BE2C (cell line): ENCODE measurements at regions not wholly inside any gene's neighbourhood (a gene's known extent, or its start where the extent isn't known, plus 50 kb on each side); places are given as distances from the start of the nearest gene placed in this dataset.

Experiments
- DNase-seq: peaks from one replicate; pipeline ENCODE4 v3.0.0-alpha.2; 2020
- H3K27me3 ChIP-seq: fragments of 250-450 bp; sonication (Bioruptor Pico); 2 replicates; pipeline ENCODE4 v1.5.1; 2020; ENCODE audit warnings: mild to moderate bottlenecking
- H3K36me3 ChIP-seq: fragments of 250-450 bp; sonication (Bioruptor Pico); 2 replicates; pipeline ENCODE4 v1.5.1; 2020; ENCODE audit warnings: mild to moderate bottlenecking
- H3K4me1 ChIP-seq: fragments of 250-450 bp; sonication (Bioruptor Pico); 2 replicates; pipeline ENCODE4 v1.5.1; 2020
- H3K4me3 ChIP-seq: 2 replicates; pipeline ENCODE4 v1.5.1; 2011; ENCODE audit warnings: low read depth, low read length
- H3K9me3 ChIP-seq: fragments of 250-450 bp; sonication (Bioruptor Pico); 2 replicates; pipeline ENCODE4 v1.5.1; 2020
- TF ChIP-seq, protein P1 (sequence below): IDR thresholded peaks from 2 replicates; pipeline ENCODE4 v1.5.1; 2012; ENCODE audit warnings: mild to moderate bottlenecking, low read depth, low read length

DNA sequence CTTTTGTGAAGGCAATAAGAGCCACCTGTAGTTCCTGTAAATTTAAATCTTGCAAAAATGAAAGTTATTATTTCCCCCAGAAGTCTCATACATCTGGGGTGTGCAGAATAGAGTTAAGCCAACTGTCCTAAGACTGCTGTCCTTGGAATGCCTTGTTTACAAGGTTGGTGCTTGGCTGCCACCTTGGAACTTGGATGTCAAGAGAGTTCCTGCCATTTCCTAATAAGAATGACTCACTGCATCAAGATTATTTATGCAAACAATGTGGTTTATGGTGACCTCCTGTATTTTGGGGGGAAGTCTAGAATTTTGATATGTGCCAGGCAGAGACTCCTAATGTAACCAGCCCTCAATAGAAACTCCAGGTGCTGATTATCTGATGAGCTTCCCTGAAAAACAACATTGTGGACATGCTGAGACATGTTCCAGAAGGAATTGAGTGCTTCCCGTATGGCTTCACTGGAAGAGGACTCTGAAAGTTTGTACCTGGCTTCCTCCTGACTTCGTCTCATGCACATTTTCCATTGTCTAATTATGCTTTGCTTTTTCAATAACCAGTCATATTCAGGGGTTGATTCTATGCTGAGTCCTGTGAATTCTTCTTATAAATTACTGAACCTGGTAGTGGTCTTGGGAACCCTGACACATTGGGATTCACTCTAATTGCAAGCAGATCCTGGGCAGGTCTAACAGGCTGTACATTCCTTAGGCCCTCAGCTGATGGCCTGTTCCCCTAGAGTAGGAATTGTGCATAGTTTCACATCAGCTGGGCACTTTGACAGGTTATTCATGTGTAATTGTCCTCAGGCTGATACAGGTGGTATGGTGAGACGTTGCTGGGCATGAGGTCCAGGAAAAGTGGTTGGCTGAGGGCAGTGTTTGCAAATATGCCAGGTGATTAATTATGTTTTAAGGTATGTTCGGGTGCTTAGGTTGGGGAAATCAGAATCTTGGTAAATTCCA is 1370.7 kb upstream of the TMEM132C start:
- H3K36me3 ChIP-seq, result no peaks in the 10 kb centered on the region
- H3K4me1 ChIP-seq, result no peaks in the 10 kb centered on the region
- H3K9me3 ChIP-seq, result no peaks in the 10 kb centered on the region; the same call in 1 of the 2 replicates
- no peak overlapping the region for H3K4me3 ChIP-seq
- TF ChIP-seq, protein P1, sequence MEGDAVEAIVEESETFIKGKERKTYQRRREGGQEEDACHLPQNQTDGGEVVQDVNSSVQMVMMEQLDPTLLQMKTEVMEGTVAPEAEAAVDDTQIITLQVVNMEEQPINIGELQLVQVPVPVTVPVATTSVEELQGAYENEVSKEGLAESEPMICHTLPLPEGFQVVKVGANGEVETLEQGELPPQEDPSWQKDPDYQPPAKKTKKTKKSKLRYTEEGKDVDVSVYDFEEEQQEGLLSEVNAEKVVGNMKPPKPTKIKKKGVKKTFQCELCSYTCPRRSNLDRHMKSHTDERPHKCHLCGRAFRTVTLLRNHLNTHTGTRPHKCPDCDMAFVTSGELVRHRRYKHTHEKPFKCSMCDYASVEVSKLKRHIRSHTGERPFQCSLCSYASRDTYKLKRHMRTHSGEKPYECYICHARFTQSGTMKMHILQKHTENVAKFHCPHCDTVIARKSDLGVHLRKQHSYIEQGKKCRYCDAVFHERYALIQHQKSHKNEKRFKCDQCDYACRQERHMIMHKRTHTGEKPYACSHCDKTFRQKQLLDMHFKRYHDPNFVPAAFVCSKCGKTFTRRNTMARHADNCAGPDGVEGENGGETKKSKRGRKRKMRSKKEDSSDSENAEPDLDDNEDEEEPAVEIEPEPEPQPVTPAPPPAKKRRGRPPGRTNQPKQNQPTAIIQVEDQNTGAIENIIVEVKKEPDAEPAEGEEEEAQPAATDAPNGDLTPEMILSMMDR, result no peak
- DNase-seq, result no peak
- no peaks in the 10 kb centered on the region for H3K27me3 ChIP-seq

DNA sequence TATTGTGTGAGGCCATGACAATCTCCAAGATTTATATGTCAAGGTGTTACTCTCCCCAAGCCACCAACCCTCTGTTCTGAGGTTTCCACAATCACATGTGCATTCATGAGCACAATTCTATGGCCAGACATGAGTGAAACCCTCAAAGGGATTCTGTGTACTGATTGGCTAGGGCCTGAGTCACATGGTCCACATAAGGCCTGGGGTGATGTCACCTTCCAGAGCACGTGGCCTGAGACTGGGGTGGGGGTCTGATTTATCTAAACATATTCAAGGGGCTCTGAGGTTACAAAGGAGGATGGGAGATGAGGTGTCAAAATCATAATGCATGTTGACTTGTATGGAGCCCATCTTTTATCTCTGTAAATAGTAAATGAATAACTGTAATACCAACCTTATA is 1369.9 kb upstream of the TMEM132C start:
- no peaks in the 10 kb centered on the region for H3K36me3 ChIP-seq
- TF ChIP-seq, protein P1, result no peak
- DNase-seq, result no peak
- H3K4me1 ChIP-seq, result no peaks in the 10 kb centered on the region
- H3K9me3 ChIP-seq, result no peaks in the 10 kb centered on the region
- H3K4me3 ChIP-seq, result no peak overlapping the region
- H3K27me3 ChIP-seq, result no peaks in the 10 kb centered on the region

DNA sequence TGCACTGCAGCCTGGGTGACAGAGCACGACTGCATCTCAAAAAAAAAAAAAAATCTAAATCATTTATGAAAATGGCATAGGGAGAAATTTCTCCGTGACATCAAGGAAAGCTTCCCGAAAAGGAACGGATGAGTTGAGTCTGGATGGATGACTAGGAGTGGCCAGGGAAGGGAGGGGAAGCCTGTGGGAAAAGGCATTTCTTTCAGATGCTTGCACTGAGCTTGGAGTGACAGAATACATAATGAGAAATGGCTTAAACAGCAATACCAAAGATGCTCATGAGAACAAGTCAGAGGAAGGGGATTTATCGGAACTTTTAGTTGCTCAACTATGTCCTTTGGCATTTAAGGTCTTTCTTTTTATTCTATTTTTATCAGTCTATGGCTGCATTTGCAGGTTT is 1369.2 kb upstream of the TMEM132C start:
- Histone ChIP-seq H3K36me3 (no peaks in the 10 kb centered on the region), H3K9me3 (no peaks in the 10 kb centered on the region), H3K27me3 (no peaks in the 10 kb centered on the region), H3K4me3 (no peak overlapping the region), H3K4me1 (no peaks in the 10 kb centered on the region)
- DNase-seq, result no peak
- TF ChIP-seq, protein P1, result no peak

DNA sequence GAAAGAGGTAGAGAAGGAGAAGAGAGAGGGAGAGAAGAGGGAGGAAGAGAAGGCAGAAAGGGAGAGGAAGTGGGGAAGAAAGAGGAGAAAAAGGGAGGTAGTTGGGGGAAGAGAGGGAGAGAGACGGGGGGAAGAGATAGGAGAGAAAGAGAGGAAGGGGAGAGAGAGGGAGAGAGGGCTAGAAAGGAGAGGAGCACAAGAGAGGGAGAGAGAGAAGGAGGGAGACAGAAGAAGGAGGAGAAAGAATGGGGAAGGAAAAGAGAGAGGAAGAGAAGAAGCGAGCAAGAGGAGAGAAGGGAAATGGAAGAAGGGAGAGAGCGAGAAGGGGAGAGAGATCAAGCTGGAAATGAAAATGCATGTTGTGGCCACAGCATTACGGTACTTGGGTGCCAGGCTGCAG is 1368.4 kb upstream of the TMEM132C start:
- TF ChIP-seq, protein P1, result no peak
- H3K4me1 ChIP-seq, result no peaks in the 10 kb centered on the region
- DNase-seq, result no peak
- H3K36me3 ChIP-seq, result no peaks in the 10 kb centered on the region
- no peaks in the 10 kb centered on the region for H3K9me3 ChIP-seq
- H3K27me3 ChIP-seq, result no peaks in the 10 kb centered on the region
- H3K4me3 ChIP-seq, result no peak overlapping the region

DNA sequence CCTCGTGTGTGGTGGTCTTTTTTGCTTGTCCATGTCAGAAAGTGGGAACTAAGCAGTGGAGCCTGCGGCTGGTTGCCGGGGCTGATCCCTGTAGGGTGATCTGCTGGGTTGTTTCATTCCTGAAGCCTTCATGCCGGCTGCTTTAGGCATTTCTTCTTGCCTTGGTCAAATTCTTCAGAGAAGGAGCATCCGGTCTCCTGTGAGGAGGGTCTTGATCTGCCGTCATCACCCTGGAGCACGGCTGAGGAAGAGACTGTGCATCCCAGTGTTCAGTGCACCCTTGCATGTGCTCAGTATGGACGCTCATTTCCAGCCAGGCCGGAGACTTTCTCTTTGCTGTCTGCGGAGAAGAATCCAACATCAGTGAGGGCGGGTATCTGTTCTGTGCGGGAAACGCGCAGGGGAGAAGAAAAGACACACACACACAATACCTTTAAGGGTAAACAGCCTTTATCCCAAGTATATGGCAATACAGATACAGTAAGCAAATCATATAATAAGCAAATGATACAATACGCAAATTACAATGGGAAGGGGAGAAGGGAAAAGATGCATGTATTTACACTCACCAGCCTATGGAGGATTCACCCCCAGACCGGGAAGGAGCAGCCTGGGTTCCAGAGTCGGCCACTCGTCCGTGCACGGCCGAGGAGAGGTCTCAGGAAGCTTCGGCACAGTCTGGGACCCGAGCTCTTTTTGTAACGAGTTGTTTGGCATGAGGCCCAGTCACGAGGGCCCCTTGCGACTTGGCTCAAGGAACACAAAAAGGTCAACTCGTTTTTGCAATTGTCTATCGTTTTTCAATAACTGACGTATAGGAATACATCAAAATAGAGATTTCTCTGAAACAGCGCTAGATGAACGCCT is 1366.8 kb upstream of the TMEM132C start:
- no peak overlapping the region for H3K4me3 ChIP-seq

More for the DNA sequence above, 1366.8 kb upstream of the TMEM132C start:
- H3K27me3 ChIP-seq, result no peaks in the 10 kb centered on the region
- H3K9me3 ChIP-seq, result no peaks in the 10 kb centered on the region
- no peaks in the 10 kb centered on the region for H3K36me3 ChIP-seq
- TF ChIP-seq, protein P1, result no peak
- no peaks in the 10 kb centered on the region for H3K4me1 ChIP-seq
- DNase-seq, result no peak
